Motor neuron (in vitro differentiated cells): ENCODE measurements at regions not wholly inside any gene's neighbourhood (a gene's known extent, or its start where the extent isn't known, plus 50 kb on each side); places are given as distances from the start of the nearest gene placed in this dataset.
"Not testable (repeated sequence)": the region's sequence is repeated elsewhere in the genome, so short reads cannot be mapped to it uniquely, and the experiment has no call there.

Experiments
- ATAC-seq, 8 experiments: fragments of 200-7000 bp; cut with Tn5 transposase; replicated peaks in 6 of 8; 2 replicates each; pipeline ENCODE4 v1.8.0; 2021; ENCODE audit warnings: mild to moderate bottlenecking in 8 of 8, moderate library complexity in 8 of 8
- H3K27ac ChIP-seq, 2 donors: fragments of 250-450 bp; sonication (Bioruptor Pico); 2 replicates each; pipeline ENCODE4 v1.9.0; 2021; ENCODE audit warnings: antibody characterized with exemption in 2 of 2, mild to moderate bottlenecking in 2 of 2, moderate library complexity in 1 of 2
- H3K4me1 ChIP-seq, 2 donors: fragments of 250-450 bp; sonication (Bioruptor Pico); replicated peaks in 1 of 2; 2 replicates each; pipeline ENCODE4 v1.6.1; 2021; ENCODE audit warnings: antibody characterized with exemption in 2 of 2, mild to moderate bottlenecking in 2 of 2, moderate library complexity in 1 of 2
- H3K4me3 ChIP-seq, 5 donors: fragments of 250-450 bp; sonication (Bioruptor Pico); 2 replicates each; pipeline ENCODE4 v1.9.0; 2021; ENCODE audit warnings: antibody characterized with exemption in 5 of 5, mild to moderate bottlenecking in 5 of 5, moderate library complexity in 4 of 5
- WGBS, 10 experiments: fragments of 450-650 bp; shearing (Covaris generic); methylation state at CpG; one replicate each; pipeline ENCODE4 v1.0.0; 2022; 5-methylcytosine and 5-hydroxymethylcytosine counted together
- in situ Hi-C, 9 experiments: fragments of 400-800 bp; cut with MboI; loops; one replicate each; pipeline ENCODE4 v1.15.0; 2021; ENCODE audit warnings: low sequenced_read_pairs in 9 of 9, low pct_unique_long_range_greater_than_20kb in 2 of 9; ENCODE audit not compliant: unreplicated experiment in 9 of 9

GRCh38 chr18:10604182-10604581 is 78.4 kb downstream of the NAPG start:
- Histone ChIP-seq H3K27ac (no peak overlapping the region), H3K4me3 (no peak overlapping the region), H3K4me1 (no peaks in the 10 kb centered on the region)
- in situ Hi-C loops = no loop called here
- no peak for ATAC-seq
- WGBS, 10 experiments = 20 to 100% (median 89%) methylated on average over 1 to 3 of the region's 5 CpGs; no CpG with 5 or more reads in 3 of the 10 experiments

GRCh38 chr18:10606881-10607280 is 81.1 kb downstream of the NAPG start:
- ATAC-seq = peak in 2 of 8 experiments; percentile 57 to 80
- H3K27ac ChIP-seq, in situ Hi-C loops, H3K4me3 ChIP-seq, H3K4me1 ChIP-seq: not testable (repeated sequence)
- 100% methylated on average over 1 of the region's 5 CpGs; no CpG with 5 or more reads in 9 of the 10 experiments for WGBS, 10 experiments

- ATAC-seq = peak in 7 of 8 experiments; percentile 29 to 96 (median 75)
- H3K27ac ChIP-seq, H3K4me1 ChIP-seq, in situ Hi-C loops, H3K4me3 ChIP-seq: not testable (repeated sequence)
- WGBS, 10 experiments = no CpG with 5 or more reads among the region's 38 CpGs
Observed at GRCh38 chr18:10607332-10608248, 81.8 kb downstream of the NAPG start.

GRCh38 chr18:10608450-10608849 is 82.6 kb downstream of the NAPG start:
- ATAC-seq, H3K27ac ChIP-seq, in situ Hi-C loops, H3K4me1 ChIP-seq, H3K4me3 ChIP-seq: not testable (repeated sequence)
- 80% methylated on average over 1 of the region's 3 CpGs; no CpG with 5 or more reads in 9 of the 10 experiments for WGBS, 10 experiments

- in situ Hi-C loops = not testable (repeated sequence)
Observed at GRCh38 chr18:10609046-10609445, 83.2 kb downstream of the NAPG start.

DNA sequence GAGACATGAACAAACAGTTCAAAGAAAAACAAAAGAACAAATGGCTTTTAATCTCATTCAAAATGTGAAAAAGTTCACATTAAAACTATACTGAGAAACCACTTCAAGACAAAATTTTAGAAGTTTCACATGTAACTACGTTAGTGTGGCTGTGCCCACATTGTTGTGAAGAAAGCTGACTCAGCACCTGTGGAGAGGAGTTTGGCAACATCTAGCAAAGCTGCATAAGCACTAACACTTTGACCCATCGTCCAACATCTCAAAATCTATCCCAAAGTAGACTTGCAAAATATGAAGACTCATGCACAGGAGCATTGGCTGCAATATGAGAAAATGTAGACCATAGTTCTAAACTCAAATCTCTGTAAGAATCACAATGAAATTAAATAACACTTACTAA is 87.4 kb downstream of the NAPG start:
- in situ Hi-C loops, ATAC-seq, H3K4me3 ChIP-seq, H3K27ac ChIP-seq, H3K4me1 ChIP-seq: not testable (repeated sequence)
- WGBS, 10 experiments = no CpG with 5 or more reads among the region's 2 CpGs

More at GRCh38 chr18:10609046-10609445, 83.2 kb downstream of the NAPG start:
- H3K27ac ChIP-seq, ATAC-seq, H3K4me3 ChIP-seq, H3K4me1 ChIP-seq: not testable (repeated sequence)
- no CpG with 5 or more reads among the region's 4 CpGs for WGBS, 10 experiments

DNA sequence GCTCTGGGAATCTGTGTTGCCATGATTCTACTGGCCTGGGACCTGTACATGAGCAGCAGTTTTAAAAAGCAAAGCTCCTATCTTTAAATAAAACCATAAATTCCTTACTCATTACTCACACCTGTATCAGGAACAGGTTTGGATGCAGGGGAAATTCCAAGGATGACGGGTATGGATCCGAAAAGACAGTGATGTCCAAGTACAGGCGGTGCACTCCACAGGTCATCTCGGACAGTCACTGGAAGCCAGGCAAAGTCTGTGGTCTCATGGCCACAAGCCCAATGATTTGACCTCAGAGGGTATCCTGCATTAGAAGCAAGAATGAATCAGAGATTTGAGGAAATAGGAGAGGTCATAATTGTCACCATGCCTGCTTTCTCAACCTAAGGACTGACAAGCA is 90.9 kb downstream of the NAPG start:
- ATAC-seq, H3K27ac ChIP-seq, H3K4me1 ChIP-seq, in situ Hi-C loops, H3K4me3 ChIP-seq: not testable (repeated sequence)
- WGBS, 10 experiments = no CpG with 5 or more reads among the region's 4 CpGs

DNA sequence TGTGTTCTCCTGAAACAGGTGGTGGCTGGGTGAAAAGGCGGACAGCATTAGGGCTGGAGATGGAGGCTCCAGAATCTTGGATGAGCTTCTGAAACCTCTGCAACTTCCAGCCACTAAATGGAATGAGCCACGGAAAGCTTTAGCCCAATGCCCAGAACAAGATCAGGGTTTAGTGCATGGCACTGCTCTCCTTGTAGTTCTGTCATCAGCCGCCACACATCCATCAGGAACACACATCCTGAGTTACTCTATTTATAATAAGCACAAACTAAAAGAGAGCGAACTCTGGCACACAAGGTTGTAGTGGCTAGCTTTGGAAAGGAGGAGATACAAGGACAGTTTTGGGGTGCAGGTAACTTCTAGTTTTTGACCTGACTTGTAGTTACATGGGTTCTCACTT is 93.0 kb downstream of the NAPG start:
- H3K27ac ChIP-seq, in situ Hi-C loops, H3K4me1 ChIP-seq, H3K4me3 ChIP-seq, ATAC-seq: not testable (repeated sequence)
- whole genome bisulfite sequencing, 10 experiments = no CpG with 5 or more reads among the region's 4 CpGs

- H3K27ac ChIP-seq, in situ Hi-C loops, H3K4me1 ChIP-seq, ATAC-seq, H3K4me3 ChIP-seq: not testable (repeated sequence)
- 40 to 92% (median 86%) methylated on average over 1 to 2 of the region's 2 CpGs; no CpG with 5 or more reads in 6 of the 10 experiments for WGBS, 10 experiments
Observed at GRCh38 chr18:10619280-10619679, 93.5 kb downstream of the NAPG start.

GRCh38 chr18:10619833-10620232 is 94.0 kb downstream of the NAPG start:
- ATAC-seq, in situ Hi-C loops, H3K4me1 ChIP-seq, H3K27ac ChIP-seq, H3K4me3 ChIP-seq: not testable (repeated sequence)
- WGBS, 10 experiments = 0 to 86% (median 74%) methylated on average over 1 to 4 of the region's 5 CpGs; no CpG with 5 or more reads in 6 of the 10 experiments
